Esophagus muscularis mucosa (tissue), 4 donors: ENCODE measurements at regions not wholly inside any gene's neighbourhood (a gene's known extent, or its start where the extent isn't known, plus 50 kb on each side); places are given as distances from the start of the nearest gene placed in this dataset.

ENCODE experiments used
- DNase-seq: peaks from one replicate; pipeline ENCODE4 v3.0.0-alpha.2; 2017; ENCODE audit errors: extremely low spot score
- H3K27ac ChIP-seq, 4 donors: fragments of 200-600 bp; sonication (generic); replicated peaks in 1 of 4; 1 replicate in 3 of 4; 2 replicates in 1 of 4; pipeline ENCODE4 v1.5.1; 2016 to 2019; ENCODE audit warnings: mild to moderate bottlenecking in 1 of 4
- H3K27me3 ChIP-seq, 4 donors: fragments of 200-600 bp; sonication (generic); one replicate each; pipeline versions ENCODE4 v1.5.1 to v1.6.0; 2016 to 2019
- H3K36me3 ChIP-seq, 4 donors: fragments of 200-600 bp; sonication (generic); one replicate each; pipeline ENCODE4 v1.5.1; 2016 to 2019
- H3K4me1 ChIP-seq, 4 donors: fragments of 200-600 bp; sonication (generic); one replicate each; pipeline ENCODE4 v1.5.1; 2016 to 2019
- H3K4me3 ChIP-seq, 4 donors: fragments of 200-600 bp; sonication (generic); 1 replicate in 2 of 4; 2 replicates in 2 of 4; pipeline ENCODE4 v1.5.1; 2016 to 2019; ENCODE audit warnings: mild to moderate bottlenecking in 4 of 4, moderate library complexity in 1 of 4
- H3K9me3 ChIP-seq, 4 donors: fragments of 200-600 bp; sonication (generic); 1 replicate in 3 of 4; 2 replicates in 1 of 4; pipeline ENCODE4 v1.5.1; 2016 to 2019
- EP300 ChIP-seq: sonication (generic); formaldehyde crosslinking; IDR thresholded peaks from one replicate; pipeline ENCODE4 v1.6.1; 2017; ENCODE audit warnings: antibody characterized with exemption
- POLR2A ChIP-seq: fragments of 450-650 bp; IDR thresholded peaks from one replicate; pipeline ENCODE4 v1.6.1; 2017; ENCODE audit warnings: antibody characterized with exemption, moderate library complexity, mild to moderate bottlenecking, low read depth
- POLR2AphosphoS5 ChIP-seq, 2 donors: sonication (generic); formaldehyde crosslinking; IDR thresholded peaks; one replicate each; pipeline ENCODE4 v1.6.1; 2017; ENCODE audit warnings: antibody characterized with exemption in 2 of 2
- WGBS: methylation state at CpG from one replicate; pipeline ENCODE4 v1.1.5; 2018; 5-methylcytosine and 5-hydroxymethylcytosine counted together
- intact Hi-C: fragments of 100-400 bp; cut with DNase I; formaldehyde crosslinking; loops from one replicate; pipeline ENCODE4 v1.15.1; 2023
- TF ChIP-seq, protein P1 (sequence below), 3 experiments: fragments of 200-600 bp in 2 of 3; fragments of 450-650 bp in 1 of 3; sonication (generic) in 2 of 3; IDR thresholded peaks; one replicate each; pipeline ENCODE4 v1.5.1; 2017 to 2019; ENCODE audit warnings: antibody characterized with exemption in 3 of 3, mild to moderate bottlenecking in 2 of 3, moderate library complexity in 1 of 3

DNA sequence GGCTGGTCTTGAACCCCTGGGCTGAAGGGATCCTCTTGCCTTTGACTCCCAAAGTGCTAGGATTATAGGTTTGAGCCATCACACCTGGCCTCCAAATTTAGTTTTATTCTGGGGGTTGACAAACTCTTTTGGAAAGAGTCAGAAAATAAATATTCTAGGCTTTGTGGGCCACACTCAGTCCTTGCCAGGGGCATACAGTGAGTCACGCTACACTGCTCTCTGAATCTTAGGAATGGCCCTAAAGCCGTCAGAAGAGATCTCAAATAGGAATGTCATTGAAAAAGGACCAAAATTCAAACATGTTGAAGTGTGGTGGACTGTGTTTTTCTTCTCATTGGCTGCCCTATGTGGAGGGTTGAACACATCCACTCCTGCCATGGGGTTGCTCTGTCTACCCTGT is 127.7 kb upstream of the BASP1 start:
- DNase-seq: no peak
- Histone ChIP-seq H3K4me1 (no peaks in the 10 kb centered on the region), H3K27ac (no peak overlapping the region), H3K36me3 (no peaks in the 10 kb centered on the region), H3K27me3 (no peaks in the 10 kb centered on the region), H3K9me3 (no peaks in the 10 kb centered on the region), H3K4me3 (no peak overlapping the region)
- no peak for TF ChIP-seq POLR2AphosphoS5 (IDR thresholded peaks at IDR 0.05)
- TF ChIP-seq POLR2A: no peak
- TF ChIP-seq EP300: no peak
- TF ChIP-seq, protein P1, sequence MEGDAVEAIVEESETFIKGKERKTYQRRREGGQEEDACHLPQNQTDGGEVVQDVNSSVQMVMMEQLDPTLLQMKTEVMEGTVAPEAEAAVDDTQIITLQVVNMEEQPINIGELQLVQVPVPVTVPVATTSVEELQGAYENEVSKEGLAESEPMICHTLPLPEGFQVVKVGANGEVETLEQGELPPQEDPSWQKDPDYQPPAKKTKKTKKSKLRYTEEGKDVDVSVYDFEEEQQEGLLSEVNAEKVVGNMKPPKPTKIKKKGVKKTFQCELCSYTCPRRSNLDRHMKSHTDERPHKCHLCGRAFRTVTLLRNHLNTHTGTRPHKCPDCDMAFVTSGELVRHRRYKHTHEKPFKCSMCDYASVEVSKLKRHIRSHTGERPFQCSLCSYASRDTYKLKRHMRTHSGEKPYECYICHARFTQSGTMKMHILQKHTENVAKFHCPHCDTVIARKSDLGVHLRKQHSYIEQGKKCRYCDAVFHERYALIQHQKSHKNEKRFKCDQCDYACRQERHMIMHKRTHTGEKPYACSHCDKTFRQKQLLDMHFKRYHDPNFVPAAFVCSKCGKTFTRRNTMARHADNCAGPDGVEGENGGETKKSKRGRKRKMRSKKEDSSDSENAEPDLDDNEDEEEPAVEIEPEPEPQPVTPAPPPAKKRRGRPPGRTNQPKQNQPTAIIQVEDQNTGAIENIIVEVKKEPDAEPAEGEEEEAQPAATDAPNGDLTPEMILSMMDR (IDR thresholded peaks at IDR 0.05): no peak
- intact Hi-C loops: no loop called here
- WGBS: 96% methylated on average over 2 of the region's 2 CpGs

DNA sequence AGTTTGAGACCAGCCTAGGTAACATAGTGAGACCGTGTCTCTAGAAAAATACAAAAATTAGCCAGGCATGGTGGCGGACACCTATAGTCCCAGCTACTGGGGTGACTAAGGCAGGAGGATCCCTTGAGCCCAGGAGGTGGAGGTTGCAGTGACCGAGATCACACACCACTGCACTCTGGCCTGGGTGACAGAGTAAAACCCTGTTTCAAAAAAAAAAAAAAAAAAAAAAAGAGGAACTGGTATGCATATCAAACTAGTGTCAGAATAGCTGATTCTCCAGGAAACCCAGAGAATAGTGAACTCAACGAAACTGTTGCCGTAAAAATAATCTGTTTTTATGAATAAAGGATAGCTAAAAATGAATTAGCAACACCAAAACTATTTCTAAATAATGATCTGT is 126.6 kb upstream of the BASP1 start:
- intact Hi-C loops: no loop called here
- Histone ChIP-seq H3K36me3 (no peaks in the 10 kb centered on the region), H3K27ac (no peak overlapping the region), H3K27me3 (no peaks in the 10 kb centered on the region), H3K4me3 (no peak overlapping the region), H3K4me1 (no peaks in the 10 kb centered on the region), H3K9me3 (no peaks in the 10 kb centered on the region)
- DNase-seq: no peak
- 87% methylated on average over 5 of the region's 5 CpGs for WGBS
- TF ChIP-seq POLR2A (no peak), EP300 (no peak), POLR2AphosphoS5 (IDR thresholded peaks at IDR 0.05) (no peak)
- TF ChIP-seq, protein P1 (IDR thresholded peaks at IDR 0.05): no peak

DNA sequence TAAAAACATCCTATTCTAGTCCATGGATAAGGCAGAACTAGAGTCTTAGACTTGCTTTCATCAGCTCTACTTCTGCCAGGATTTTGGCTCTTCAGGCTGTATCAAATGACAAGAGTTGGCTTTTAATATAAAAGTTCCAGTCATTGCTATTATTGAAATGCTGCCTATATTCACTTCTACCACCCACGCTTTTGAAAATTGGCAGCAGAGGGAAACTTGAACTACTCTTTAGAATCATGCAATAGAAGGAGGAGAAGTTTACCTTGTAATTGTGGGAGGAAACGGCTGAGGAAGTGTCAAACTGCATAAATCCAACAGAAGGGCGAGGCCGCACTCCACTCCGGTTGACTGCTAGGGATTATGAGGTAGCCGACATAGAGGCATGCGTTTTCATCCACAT is 122.6 kb upstream of the BASP1 start:
- Histone ChIP-seq H3K27ac (no peak overlapping the region), H3K4me1 (no peaks in the 10 kb centered on the region), H3K4me3 (no peak overlapping the region), H3K9me3 (no peaks in the 10 kb centered on the region), H3K27me3 (peaks cover 0 to 3% (median 0%) of the 10 kb centered on the region in 4 donors), H3K36me3 (no peaks in the 10 kb centered on the region)
- no peak for DNase-seq
- TF ChIP-seq POLR2A: no peak
- no peak for TF ChIP-seq POLR2AphosphoS5 (IDR thresholded peaks at IDR 0.05)
- TF ChIP-seq, protein P1 (IDR thresholded peaks at IDR 0.05): no peak
- TF ChIP-seq EP300: no peak
- 56% methylated on average over 7 of the region's 7 CpGs for WGBS
- intact Hi-C loops: no loop called here

DNA sequence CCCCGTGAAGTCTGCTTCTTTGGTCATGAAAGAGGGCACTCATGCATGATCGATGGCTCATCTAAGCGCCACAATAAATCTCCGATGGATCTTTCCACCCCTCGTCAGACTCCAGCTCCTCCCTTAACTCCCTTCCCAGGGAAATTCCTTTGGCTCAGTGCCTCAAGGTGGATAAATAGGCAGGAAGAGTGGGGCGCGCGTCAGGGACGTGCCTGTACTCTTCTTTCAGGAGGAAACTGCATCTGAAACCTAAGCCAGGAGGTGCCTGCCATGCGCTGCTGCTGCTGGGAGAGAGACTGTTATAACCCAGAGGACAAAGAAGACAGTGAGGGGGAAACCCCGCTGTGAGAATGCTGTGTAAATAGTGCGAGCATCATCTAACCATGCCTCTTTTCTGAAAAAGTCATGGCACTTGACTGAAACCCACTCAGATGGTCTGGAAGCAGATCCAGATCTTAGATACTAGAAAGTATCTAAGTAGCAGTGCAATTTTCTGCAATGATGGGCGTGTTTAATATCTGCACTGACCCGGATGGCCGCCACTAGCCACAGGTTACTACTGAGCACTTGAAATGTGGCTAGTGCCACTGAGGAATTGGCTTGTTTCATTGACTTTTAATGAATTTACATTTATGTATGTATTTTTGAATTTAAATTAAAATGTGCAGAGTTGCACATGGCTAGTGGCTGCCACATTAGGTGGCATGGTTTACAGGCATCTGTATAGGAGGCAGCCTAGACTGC is 120.3 kb upstream of the BASP1 start:
- intact Hi-C loops: no loop called here
- Histone ChIP-seq H3K36me3 (no peaks in the 10 kb centered on the region), H3K9me3 (no peaks in the 10 kb centered on the region), H3K27ac (no peak overlapping the region), H3K4me1 (no peaks in the 10 kb centered on the region), H3K4me3 (no peak overlapping the region), H3K27me3 (peaks cover 0 to 3% (median 0%) of the 10 kb centered on the region in 4 donors)
- 59% methylated on average over 15 of the region's 15 CpGs for WGBS
- DNase-seq: no peak
- TF ChIP-seq POLR2AphosphoS5 (IDR thresholded peaks at IDR 0.05) (no peak), POLR2A (no peak), EP300 (no peak)
- TF ChIP-seq, protein P1 (IDR thresholded peaks at IDR 0.05): no peak

GRCh38 chr5:17099946-17100345 is 117.5 kb upstream of the BASP1 start:
- WGBS: 95% methylated on average over 8 of the region's 8 CpGs
- no peaks in the 10 kb centered on the region for H3K4me1 ChIP-seq
- H3K27ac ChIP-seq: no peak overlapping the region
- no peak for TF ChIP-seq POLR2AphosphoS5 (IDR thresholded peaks at IDR 0.05)
- no peak for TF ChIP-seq POLR2A
- TF ChIP-seq EP300: no peak
- TF ChIP-seq, protein P1 (IDR thresholded peaks at IDR 0.05): no peak
- DNase-seq: no peak
- H3K9me3 ChIP-seq: no peaks in the 10 kb centered on the region
- H3K4me3 ChIP-seq: no peak overlapping the region
- H3K27me3 ChIP-seq: peaks cover 0 to 3% (median 0%) of the 10 kb centered on the region in 4 donors
- H3K36me3 ChIP-seq: no peaks in the 10 kb centered on the region
- intact Hi-C loops: no loop called here
